Endothelial cell of umbilical vein (primary cell): ENCODE measurements at regions not wholly inside any gene's neighbourhood (a gene's known extent, or its start where the extent isn't known, plus 50 kb on each side); places are given as distances from the start of the nearest gene placed in this dataset.

Source experiments
- BruUV-seq: library from RNA; stranded (reverse); fragments of 400-500 nt; replicated peaks from 2 replicates; lab custom pipeline; 2021; lab: Mats Ljungman, UMichigan
- CTCF ChIA-PET: fragments of 300-600, 350-600 bp; sonication (Branson Sonifier 250); formaldehyde crosslinking; loops from one replicate; lab custom pipeline; 2021; ENCODE audit warnings: antibody characterized with exemption, inconsistent platforms; lab: Charles Lee
- POLR2A ChIA-PET: fragments of 300-600, 350-600 bp; sonication (Branson Sonifier 250); formaldehyde crosslinking; loops from one replicate; lab custom pipeline; 2021; ENCODE audit warnings: antibody characterized with exemption, inconsistent platforms; lab: Charles Lee
- DNase-seq: peaks from one replicate; pipeline ENCODE4 v3.0.0-alpha.2; 2011; ENCODE audit warnings: low read depth, low spot score
- FAIRE-seq: peaks from 2 replicates; lab custom pipeline; 2011; peaks lifted over from hg19 to GRCh38; lab: Jason Lieb, UNC
- H2AFZ ChIP-seq: 2 replicates; pipeline ENCODE4 v1.6.0; 2012; ENCODE audit warnings: low read depth, low read length, control low read depth, inconsistent platforms
- H3K27ac ChIP-seq: 2 replicates; pipeline ENCODE4 v1.5.1; 2011; ENCODE audit warnings: low read depth, mild to moderate bottlenecking, control low read depth, low read length, moderate library complexity; ENCODE audit not compliant: insufficient read depth
- H3K27me3 ChIP-seq, 2 experiments: 2 replicates each; pipeline versions ENCODE4 v1.6.0 to v1.6.1; 2011; ENCODE audit warnings: low read length in 2 of 2, mixed read lengths in 1 of 2; ENCODE audit not compliant: control insufficient read depth in 2 of 2, insufficient read depth in 2 of 2
- H3K36me3 ChIP-seq, 2 experiments: 2 replicates in 1 of 2; 3 replicates in 1 of 2; pipeline ENCODE4 v1.5.1; 2011; ENCODE audit warnings: low read length in 2 of 2, mild to moderate bottlenecking in 1 of 2, moderate library complexity in 1 of 2; ENCODE audit not compliant: control insufficient read depth in 2 of 2, insufficient read depth in 2 of 2; ENCODE audit errors: extremely low read depth in 1 of 2
- H3K4me1 ChIP-seq: 3 replicates; pipeline ENCODE4 v1.5.1; 2011; ENCODE audit warnings: mild to moderate bottlenecking, low read length; ENCODE audit not compliant: control insufficient read depth, insufficient read depth; ENCODE audit errors: extremely low read depth
- H3K4me2 ChIP-seq: 2 replicates; pipeline ENCODE4 v1.6.1; 2011; ENCODE audit warnings: low read length, control low read depth, mixed read lengths; ENCODE audit not compliant: insufficient read depth
- H3K4me3 ChIP-seq, 3 experiments: fragments of 200-600 bp in 1 of 3; sonication (generic), shearing (Covaris generic) in 1 of 3; replicated peaks in 1 of 3; 2 replicates each; pipeline ENCODE4 v1.5.1; 2011 to 2016; ENCODE audit warnings: control low read depth in 3 of 3, low read length in 3 of 3, mild to moderate bottlenecking in 2 of 3, inconsistent platforms in 1 of 3, low read depth in 1 of 3, moderate library complexity in 1 of 3; ENCODE audit not compliant: insufficient read depth in 1 of 3
- H3K79me2 ChIP-seq: 2 replicates; pipeline ENCODE4 v1.6.0; 2012; ENCODE audit warnings: low read length, inconsistent platforms; ENCODE audit not compliant: control insufficient read depth, insufficient read depth
- H3K9ac ChIP-seq: replicated peaks from 2 replicates; pipeline ENCODE3; 2011; ENCODE audit warnings: low read length, control low read depth; ENCODE audit not compliant: insufficient read depth; ENCODE audit errors: extremely low read depth
- H3K9me1 ChIP-seq: replicated peaks from 3 replicates; pipeline ENCODE4 v1.6.0; 2011; ENCODE audit warnings: mild to moderate bottlenecking, low read length; ENCODE audit not compliant: control insufficient read depth, insufficient read depth; ENCODE audit errors: extremely low read depth
- H3K9me3 ChIP-seq: replicated peaks from 2 replicates; pipeline ENCODE4 v1.5.1; 2012; ENCODE audit warnings: low read length, inconsistent platforms; ENCODE audit not compliant: control insufficient read depth, insufficient read depth
- H4K20me1 ChIP-seq: replicated peaks from 2 replicates; pipeline ENCODE3; 2011; ENCODE audit warnings: mild to moderate bottlenecking, low read length; ENCODE audit not compliant: control insufficient read depth, insufficient read depth; ENCODE audit errors: extremely low read depth
- EZH2 ChIP-seq: IDR thresholded peaks from 2 replicates; pipeline ENCODE4 v1.6.1; 2012; ENCODE audit warnings: borderline replicate concordance, low read depth, mild to moderate bottlenecking, moderate library complexity, low read length, inconsistent platforms; ENCODE audit not compliant: severe bottlenecking
- FOS ChIP-seq: IDR thresholded peaks from 2 replicates; pipeline ENCODE4 v1.6.1; 2011; ENCODE audit warnings: mild to moderate bottlenecking, low read length, moderate library complexity, borderline replicate concordance; ENCODE audit not compliant: insufficient read depth
- GATA2 ChIP-seq: IDR thresholded peaks from 2 replicates; pipeline ENCODE4 v1.7.0; 2011; ENCODE audit warnings: low read depth, mild to moderate bottlenecking, moderate library complexity, mixed read lengths, low read length; ENCODE audit not compliant: insufficient read length, insufficient read depth
- JUN ChIP-seq: IDR thresholded peaks from 2 replicates; pipeline ENCODE4 v1.6.1; 2011; ENCODE audit warnings: borderline replicate concordance, low read depth; ENCODE audit not compliant: insufficient read length, insufficient read depth
- MYC ChIP-seq: IDR thresholded peaks from one replicate; pipeline ENCODE4 v1.6.1; 2011; ENCODE audit warnings: mild to moderate bottlenecking, low read depth, low read length
- POLR2A ChIP-seq: IDR thresholded peaks from 2 replicates; pipeline ENCODE4 v1.6.1; 2012; ENCODE audit warnings: low read depth, mild to moderate bottlenecking, control low read depth, low read length
- POLR2AphosphoS5 ChIP-seq: IDR thresholded peaks from 2 replicates; pipeline ENCODE4 v1.6.1; 2012; ENCODE audit warnings: low read depth, mild to moderate bottlenecking, control low read depth, low read length, moderate library complexity; ENCODE audit not compliant: insufficient read depth
- dilution Hi-C: fragments of 300-500 bp; cut with MboI; formaldehyde crosslinking; loops from one replicate; pipeline ENCODE4 v1.15.0; 2019; ENCODE audit warnings: low sequenced_read_pairs; ENCODE audit not compliant: extremely low pct_ligation_motif_present
- intact Hi-C: fragments of 100-400 bp; cut with micrococcal nuclease; formaldehyde crosslinking; loops from one replicate; pipeline ENCODE4 v1.10.0; 2022
- TF ChIP-seq, protein P1 (sequence below), 2 donors: IDR thresholded peaks; 1 replicate in 1 of 2; 2 replicates in 1 of 2; pipeline ENCODE4 v1.5.1; 2011; ENCODE audit warnings: low read length in 2 of 2, mild to moderate bottlenecking in 2 of 2, moderate library complexity in 2 of 2, control low read depth in 1 of 2, inconsistent platforms in 1 of 2, low read depth in 1 of 2; ENCODE audit not compliant: insufficient read depth in 1 of 2; ENCODE audit errors: extremely low read depth in 1 of 2
- TF ChIP-seq, protein P2 (sequence below): IDR thresholded peaks from 2 replicates; pipeline ENCODE4 v1.6.1; 2011; ENCODE audit not compliant: insufficient read depth, insufficient read length

DNA sequence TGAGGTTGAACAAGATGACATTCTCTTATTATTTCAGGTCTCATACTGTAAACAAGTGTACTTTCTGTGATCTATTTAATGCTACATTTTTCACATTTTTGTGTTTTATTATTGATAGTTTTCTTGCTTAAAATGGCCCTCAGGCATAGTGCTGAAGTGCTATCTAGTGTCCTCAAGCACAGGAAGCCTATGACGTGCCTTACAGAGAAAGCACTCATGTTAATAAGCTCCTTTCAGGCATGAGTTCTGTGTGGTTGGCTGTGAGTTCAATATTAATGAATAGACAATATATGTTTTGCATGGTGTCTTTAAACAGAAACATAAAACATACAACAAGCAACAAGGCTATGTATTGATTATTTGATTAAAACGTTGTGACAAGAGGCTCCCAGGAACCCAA is 450.1 kb downstream of the PLK2 start:
- Histone ChIP-seq H3K9me3 (no peaks in the 10 kb centered on the region), H2AFZ (no peak overlapping the region), H3K27ac (no peak overlapping the region), H4K20me1 (no peaks in the 10 kb centered on the region), H3K36me3 (no peaks in the 10 kb centered on the region), H3K4me2 (no peak overlapping the region), H3K4me3 (no peak overlapping the region), H3K4me1 (no peaks in the 10 kb centered on the region), H3K9me1 (no peaks in the 10 kb centered on the region), H3K9ac (no peak overlapping the region), H3K27me3 (no peaks in the 10 kb centered on the region), H3K79me2 (no peaks in the 10 kb centered on the region)
- dilution Hi-C loops (no loop called here), intact Hi-C loops (loop anchor here (10.0 kb wide), 1 partner anchor 845 kb away; no protein-coding TSS in a partner anchor)
- CTCF ChIA-PET = interaction anchor here (1.3 to 1.6 kb wide), 2 partner anchors 47 to 511 kb away, joined by 3 to 4 read pairs; no protein-coding TSS in a partner anchor
- DNase-seq = no peak
- BruUV-seq = no TSS peak
- no peak for TF ChIP-seq FOS
- TF ChIP-seq MYC = no peak
- no peak for TF ChIP-seq EZH2
- TF ChIP-seq, protein P1, sequence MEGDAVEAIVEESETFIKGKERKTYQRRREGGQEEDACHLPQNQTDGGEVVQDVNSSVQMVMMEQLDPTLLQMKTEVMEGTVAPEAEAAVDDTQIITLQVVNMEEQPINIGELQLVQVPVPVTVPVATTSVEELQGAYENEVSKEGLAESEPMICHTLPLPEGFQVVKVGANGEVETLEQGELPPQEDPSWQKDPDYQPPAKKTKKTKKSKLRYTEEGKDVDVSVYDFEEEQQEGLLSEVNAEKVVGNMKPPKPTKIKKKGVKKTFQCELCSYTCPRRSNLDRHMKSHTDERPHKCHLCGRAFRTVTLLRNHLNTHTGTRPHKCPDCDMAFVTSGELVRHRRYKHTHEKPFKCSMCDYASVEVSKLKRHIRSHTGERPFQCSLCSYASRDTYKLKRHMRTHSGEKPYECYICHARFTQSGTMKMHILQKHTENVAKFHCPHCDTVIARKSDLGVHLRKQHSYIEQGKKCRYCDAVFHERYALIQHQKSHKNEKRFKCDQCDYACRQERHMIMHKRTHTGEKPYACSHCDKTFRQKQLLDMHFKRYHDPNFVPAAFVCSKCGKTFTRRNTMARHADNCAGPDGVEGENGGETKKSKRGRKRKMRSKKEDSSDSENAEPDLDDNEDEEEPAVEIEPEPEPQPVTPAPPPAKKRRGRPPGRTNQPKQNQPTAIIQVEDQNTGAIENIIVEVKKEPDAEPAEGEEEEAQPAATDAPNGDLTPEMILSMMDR (IDR thresholded peaks at IDR 0.05; ENCODE audit: extremely low read depth in 1 of 2, insufficient read depth in 1 of 2, low read depth in 1 of 2, low read length in 2 of 2) = no peak
- TF ChIP-seq, protein P2, sequence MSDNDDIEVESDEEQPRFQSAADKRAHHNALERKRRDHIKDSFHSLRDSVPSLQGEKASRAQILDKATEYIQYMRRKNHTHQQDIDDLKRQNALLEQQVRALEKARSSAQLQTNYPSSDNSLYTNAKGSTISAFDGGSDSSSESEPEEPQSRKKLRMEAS = no peak
- no peak for TF ChIP-seq POLR2AphosphoS5
- TF ChIP-seq GATA2 = no peak
- no peak for TF ChIP-seq POLR2A
- TF ChIP-seq JUN = no peak
- POLR2A ChIA-PET = no interaction called here
- no peak for FAIRE-seq
